ENCODE measurements at regions not wholly inside any gene's neighbourhood (a gene's known extent, or its start where the extent isn't known, plus 50 kb on each side); places are given as distances from the start of the nearest gene placed in this dataset.
A peak's percentile ranks its signal among the peaks of the same experiment; 100 is the strongest.

- no peak overlapping the region for H3K4me3 Mint-ChIP-seq
- TF ChIP-seq CTCF (IDR thresholded peaks at IDR 0.05), result no peak
- DNase-seq, result no peak
- H3K27me3 Mint-ChIP-seq (ENCODE audit: insufficient read depth), result no peaks in the 10 kb centered on the region; the same call in 1 of the 2 replicates
- peaks cover 45% of the 10 kb centered on the region for H3K4me1 Mint-ChIP-seq (ENCODE audit: low read depth)
- no peaks in the 10 kb centered on the region for H3K9me3 Mint-ChIP-seq
- H3K36me3 Mint-ChIP-seq (ENCODE audit: low read depth), result no peaks in the 10 kb centered on the region
- H3K27ac Mint-ChIP-seq, result peak overlapping the region; percentile 81; the same call in 1 of the 2 replicates
Measured at GRCh38 chr10:91690412-91690811, 57.5 kb upstream of the PPP1R3C start.

- Mint-ChIP-seq H3K27ac (peak overlapping the region; percentile 81), H3K27me3 (ENCODE audit: insufficient read depth) (no peaks in the 10 kb centered on the region; the same call in 1 of the 2 replicates), H3K4me3 (peak overlapping the region; percentile 21), H3K9me3 (no peaks in the 10 kb centered on the region), H3K36me3 (ENCODE audit: low read depth) (no peaks in the 10 kb centered on the region), H3K4me1 (ENCODE audit: low read depth) (peaks cover 51% of the 10 kb centered on the region)
- DNase-seq, result peak; percentile 10
- no peak for TF ChIP-seq CTCF (IDR thresholded peaks at IDR 0.05)
Measured at GRCh38 chr10:91689731-91690168, 56.9 kb upstream of the PPP1R3C start.

- H3K36me3 Mint-ChIP-seq (ENCODE audit: low read depth), result no peaks in the 10 kb centered on the region
- H3K4me3 Mint-ChIP-seq, result peak overlapping the region; percentile 7; the same call in 1 of the 2 replicates
- no peak for DNase-seq
- no peaks in the 10 kb centered on the region for H3K27me3 Mint-ChIP-seq (ENCODE audit: insufficient read depth)
- H3K27ac Mint-ChIP-seq, result peak overlapping the region; percentile 76
- no peak for TF ChIP-seq CTCF (IDR thresholded peaks at IDR 0.05)
- H3K4me1 Mint-ChIP-seq (ENCODE audit: low read depth), result peaks cover 88% of the 10 kb centered on the region
- H3K9me3 Mint-ChIP-seq, result no peaks in the 10 kb centered on the region
Measured at GRCh38 chr10:91684841-91685240, 52.0 kb upstream of the PPP1R3C start.

- H3K9me3 Mint-ChIP-seq, result no peaks in the 10 kb centered on the region
- no peaks in the 10 kb centered on the region for H3K27me3 Mint-ChIP-seq (ENCODE audit: insufficient read depth)
- peak; percentile 92 for DNase-seq
- peaks cover 82% of the 10 kb centered on the region for H3K4me1 Mint-ChIP-seq (ENCODE audit: low read depth)
- H3K36me3 Mint-ChIP-seq (ENCODE audit: low read depth), result no peaks in the 10 kb centered on the region
- peak overlapping the region; percentile 76 for H3K27ac Mint-ChIP-seq
- no peak for TF ChIP-seq CTCF (IDR thresholded peaks at IDR 0.05)
- peak overlapping the region; percentile 65 for H3K4me3 Mint-ChIP-seq
Measured at GRCh38 chr10:91683975-91684374, 51.1 kb upstream of the PPP1R3C start.

- no peaks in the 10 kb centered on the region for H3K9me3 Mint-ChIP-seq
- peaks cover 83% of the 10 kb centered on the region for H3K4me1 Mint-ChIP-seq (ENCODE audit: low read depth)
- DNase-seq, result no peak
- no peaks in the 10 kb centered on the region for H3K27me3 Mint-ChIP-seq (ENCODE audit: insufficient read depth)
- H3K36me3 Mint-ChIP-seq (ENCODE audit: low read depth), result no peaks in the 10 kb centered on the region
- no peak for TF ChIP-seq CTCF (IDR thresholded peaks at IDR 0.05)
- H3K4me3 Mint-ChIP-seq, result no peak overlapping the region
- peak overlapping the region; percentile 76; the same call in 1 of the 2 replicates for H3K27ac Mint-ChIP-seq
Measured at GRCh38 chr10:91682912-91683311, 50.0 kb upstream of the PPP1R3C start.

Data from HFFc6 (cell line).